ENCODE measurements at regions not wholly inside any gene's neighbourhood (a gene's known extent, or its start where the extent isn't known, plus 50 kb on each side); places are given as distances from the start of the nearest gene placed in this dataset.

GRCh38 chr15:69941706-69942495 lies 155.8 kb downstream of the TLE3 start:
- CTCF ChIA-PET: interaction anchor here (0.5 kb wide), 1 partner anchor 12 kb away, joined by 3 read pairs; no protein-coding TSS in a partner anchor

More at GRCh38 chr15:69941706-69942495, 155.8 kb downstream of the TLE3 start:
- H2AFZ ChIP-seq (ENCODE audit: low read depth): no peak overlapping the region
- no peak overlapping the region for H3K27ac ChIP-seq (ENCODE audit: low read depth in 2 of 2, low read length in 1 of 2)
- WGBS (ENCODE audit: low lambda C conversion rate): 64% methylated on average over 11 of the region's 11 CpGs
- H3K4me2 ChIP-seq: no peak overlapping the region
- no peaks in the 10 kb centered on the region; a peak in 1 of 4 replicates for H3K4me1 ChIP-seq (ENCODE audit: control insufficient read depth in 1 of 2, insufficient read depth in 2 of 2, low read depth in 1 of 2, low read length in 1 of 2)
- H3K4me3 ChIP-seq (ENCODE audit: low read depth in 2 of 2, low read length in 1 of 2): no peak overlapping the region
- H4K20me1 ChIP-seq (ENCODE audit: insufficient read depth): no peaks in the 10 kb centered on the region
- no peaks in the 10 kb centered on the region for H3F3A ChIP-seq (replicated peaks; ENCODE audit: insufficient read depth)
- no peaks in the 10 kb centered on the region for H3K9me3 ChIP-seq
- POLR2A ChIA-PET: no interaction called here
- H3K9ac ChIP-seq: no peak overlapping the region
- DNase-seq: no peak
- no peaks in the 10 kb centered on the region for H3K9me2 ChIP-seq
- TF ChIP-seq EZH2phosphoT487 (IDR thresholded peaks at IDR 0.05; ENCODE audit: borderline replicate concordance, low read depth): no peak
- no peak for TF ChIP-seq MEF2A (IDR thresholded peaks at IDR 0.05; ENCODE audit: borderline replicate concordance, low read depth)
- no peak for TF ChIP-seq REST (IDR thresholded peaks at IDR 0.05; ENCODE audit: low read depth, low read length)
- TF ChIP-seq JUND (IDR thresholded peaks at IDR 0.05): no peak
- no peak for TF ChIP-seq GATA2 (CRISPR knock-in tag; IDR thresholded peaks at IDR 0.05)
- no peak for TF ChIP-seq CHD2 (IDR thresholded peaks at IDR 0.05; ENCODE audit: low read length, partially characterized antibody)
- TF ChIP-seq TEAD4 (IDR thresholded peaks at IDR 0.05; ENCODE audit: borderline replicate concordance, insufficient read depth): no peak
- no peak for TF ChIP-seq RXRA (IDR thresholded peaks at IDR 0.05; ENCODE audit: borderline replicate concordance, low read depth)
- TF ChIP-seq POLR2AphosphoS5 (IDR thresholded peaks at IDR 0.05; ENCODE audit: low read depth, low read length): no peak
- no peak for TF ChIP-seq CTCF (IDR thresholded peaks at IDR 0.05)
- no peaks in the 10 kb centered on the region for H3K79me2 ChIP-seq (ENCODE audit: insufficient read depth)
- no peaks in the 10 kb centered on the region for H3K36me3 ChIP-seq (replicated peaks in 1 of 2; ENCODE audit: control insufficient read depth in 1 of 2, insufficient read depth in 2 of 2, low read length in 1 of 2)
- peaks cover 13% of the 10 kb centered on the region for H3K27me3 ChIP-seq (ENCODE audit: insufficient read depth)

Data from SK-N-SH (cell line).